GM12873 (cell line): ENCODE measurements at regions not wholly inside any gene's neighbourhood (a gene's known extent, or its start where the extent isn't known, plus 50 kb on each side); places are given as distances from the start of the nearest gene placed in this dataset.

Source experiments
- TF ChIP-seq, protein P1 (sequence below): IDR thresholded peaks from 2 replicates; pipeline ENCODE4 v1.5.1; 2012; ENCODE audit warnings: low read depth, mild to moderate bottlenecking, moderate library complexity, low read length, control low read depth; ENCODE audit not compliant: insufficient read depth; ENCODE audit errors: missing control alignments

GRCh38 chr9:11326231-11326630 lies 713.4 kb upstream of the PTPRD start:
- TF ChIP-seq, protein P1, sequence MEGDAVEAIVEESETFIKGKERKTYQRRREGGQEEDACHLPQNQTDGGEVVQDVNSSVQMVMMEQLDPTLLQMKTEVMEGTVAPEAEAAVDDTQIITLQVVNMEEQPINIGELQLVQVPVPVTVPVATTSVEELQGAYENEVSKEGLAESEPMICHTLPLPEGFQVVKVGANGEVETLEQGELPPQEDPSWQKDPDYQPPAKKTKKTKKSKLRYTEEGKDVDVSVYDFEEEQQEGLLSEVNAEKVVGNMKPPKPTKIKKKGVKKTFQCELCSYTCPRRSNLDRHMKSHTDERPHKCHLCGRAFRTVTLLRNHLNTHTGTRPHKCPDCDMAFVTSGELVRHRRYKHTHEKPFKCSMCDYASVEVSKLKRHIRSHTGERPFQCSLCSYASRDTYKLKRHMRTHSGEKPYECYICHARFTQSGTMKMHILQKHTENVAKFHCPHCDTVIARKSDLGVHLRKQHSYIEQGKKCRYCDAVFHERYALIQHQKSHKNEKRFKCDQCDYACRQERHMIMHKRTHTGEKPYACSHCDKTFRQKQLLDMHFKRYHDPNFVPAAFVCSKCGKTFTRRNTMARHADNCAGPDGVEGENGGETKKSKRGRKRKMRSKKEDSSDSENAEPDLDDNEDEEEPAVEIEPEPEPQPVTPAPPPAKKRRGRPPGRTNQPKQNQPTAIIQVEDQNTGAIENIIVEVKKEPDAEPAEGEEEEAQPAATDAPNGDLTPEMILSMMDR: no peak

DNA sequence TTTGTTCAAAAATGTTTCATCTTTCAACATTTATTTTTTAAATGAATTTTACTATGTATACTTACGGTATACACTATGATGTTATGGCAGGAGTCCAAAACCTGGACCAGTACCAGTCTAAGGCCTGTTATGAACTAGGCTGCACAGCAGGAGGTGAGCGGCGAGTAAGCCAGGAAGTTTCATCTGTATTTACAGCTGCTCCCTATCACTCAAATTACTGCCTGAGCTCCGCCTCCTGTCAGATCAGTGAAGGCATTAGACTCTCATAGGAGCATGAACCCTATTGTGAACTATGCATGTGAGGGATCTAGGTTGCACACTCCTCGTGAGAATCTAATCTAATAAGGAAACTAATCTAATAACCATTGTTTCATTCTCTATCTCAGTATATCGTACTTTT lies 715.5 kb upstream of the PTPRD start:
- TF ChIP-seq, protein P1: no peak

DNA sequence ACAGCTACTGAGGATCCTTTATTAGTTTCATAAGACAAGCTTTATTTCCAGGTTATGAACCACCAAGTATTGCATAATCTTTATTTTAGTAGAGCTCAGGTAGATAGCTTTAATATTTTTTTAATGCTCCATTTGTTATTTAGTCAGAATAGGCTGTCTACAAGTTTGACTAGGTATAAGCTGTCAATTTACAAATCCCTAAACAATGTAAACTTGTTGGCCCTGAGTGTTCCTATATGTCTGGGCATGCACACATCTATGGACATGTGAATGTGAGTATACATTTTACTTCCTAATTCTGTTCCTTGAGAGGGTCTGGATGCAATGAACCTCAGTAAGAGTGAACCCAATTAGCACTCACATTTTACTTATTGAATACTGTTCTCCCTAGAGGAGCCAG lies 722.2 kb upstream of the PTPRD start:
- TF ChIP-seq, protein P1: no peak

GRCh38 chr9:11338130-11338529 lies 725.3 kb upstream of the PTPRD start:
- TF ChIP-seq, protein P1: no peak

GRCh38 chr9:11340654-11341053 lies 727.9 kb upstream of the PTPRD start:
- TF ChIP-seq, protein P1: no peak

- TF ChIP-seq, protein P1: no peak
Observed at GRCh38 chr9:11347437-11347836, 734.6 kb upstream of the PTPRD start.

- TF ChIP-seq, protein P1: no peak
Observed at GRCh38 chr9:11348366-11348765, 735.6 kb upstream of the PTPRD start.
